Neural cell (in vitro differentiated cells): ENCODE measurements at regions not wholly inside any gene's neighbourhood (a gene's known extent, or its start where the extent isn't known, plus 50 kb on each side); places are given as distances from the start of the nearest gene placed in this dataset.
A peak's percentile ranks its signal among the peaks of the same experiment; 100 is the strongest.

Source experiments
- H2AFZ ChIP-seq: fragments of 200-600, 300-800 bp; sonication (generic), shearing (Covaris generic); 2 replicates; pipeline ENCODE4 v1.6.0; 2014; ENCODE audit warnings: low read depth, mild to moderate bottlenecking, antibody characterized with exemption, low read length, moderate library complexity
- H3F3A ChIP-seq: fragments of 200-600 bp; shearing (Covaris generic); 2 replicates; pipeline ENCODE4 v1.6.1; 2016; ENCODE audit warnings: mild to moderate bottlenecking, moderate library complexity, mixed read lengths, antibody characterized with exemption, low read length; ENCODE audit not compliant: insufficient read depth, poor library complexity, severe bottlenecking
- H3K27ac ChIP-seq: fragments of 200-600, 300-800 bp; sonication (generic), shearing (Covaris generic); 2 replicates; pipeline ENCODE4 v1.5.1; 2014; ENCODE audit warnings: mild to moderate bottlenecking, low read length, moderate library complexity
- H3K27me3 ChIP-seq: fragments of 300-800, 200-600 bp; sonication (generic), shearing (Covaris generic); 2 replicates; pipeline ENCODE4 v1.6.0; 2014; ENCODE audit warnings: mild to moderate bottlenecking, low read depth, low read length, moderate library complexity; ENCODE audit not compliant: insufficient read depth
- H3K36me3 ChIP-seq: fragments of 300-800, 200-600 bp; sonication (generic), shearing (Covaris generic); 2 replicates; pipeline ENCODE4 v1.5.1; 2014; ENCODE audit warnings: mild to moderate bottlenecking, antibody characterized with exemption, low read length, moderate library complexity; ENCODE audit not compliant: insufficient read depth
- H3K4me2 ChIP-seq: fragments of 300-800, 200-600 bp; sonication (generic), shearing (Covaris generic); 2 replicates; pipeline ENCODE4 v1.6.0; 2014; ENCODE audit warnings: mild to moderate bottlenecking, low read length
- H3K4me3 ChIP-seq: fragments of 300-800, 200-600 bp; sonication (generic), shearing (Covaris generic); 2 replicates; pipeline ENCODE4 v1.5.1; 2014; ENCODE audit warnings: mild to moderate bottlenecking, low read length, moderate library complexity
- H3K79me2 ChIP-seq: fragments of 200-600 bp; shearing (Covaris generic); replicated peaks from 2 replicates; pipeline ENCODE4 v1.6.0; 2014; ENCODE audit warnings: mild to moderate bottlenecking, low read length, moderate library complexity; ENCODE audit not compliant: insufficient read depth
- H3K9ac ChIP-seq: fragments of 300-800, 200-600 bp; sonication (generic), shearing (Covaris generic); 2 replicates; pipeline ENCODE4 v1.6.1; 2016; ENCODE audit warnings: mild to moderate bottlenecking, low read length, mixed read lengths
- H3K9me2 ChIP-seq: fragments of 200-600 bp; shearing (Covaris generic); 2 replicates; pipeline ENCODE4 v1.6.1; 2016; ENCODE audit warnings: mild to moderate bottlenecking, low read length, mixed read lengths; ENCODE audit not compliant: insufficient read depth
- H3K9me3 ChIP-seq: fragments of 200-600, 300-800 bp; sonication (generic), shearing (Covaris generic); 2 replicates; pipeline ENCODE4 v1.6.1; 2016; ENCODE audit warnings: mild to moderate bottlenecking, mixed run types, low read length, moderate library complexity, mixed read lengths
- H4K20me1 ChIP-seq: fragments of 200-600 bp; shearing (Covaris generic); 2 replicates; pipeline ENCODE4 v1.6.1; 2016; ENCODE audit warnings: mild to moderate bottlenecking, mixed run types; ENCODE audit not compliant: insufficient read depth
- EP300 ChIP-seq: fragments of 450-650 bp; conservative IDR thresholded peaks from 2 replicates; pipeline ENCODE4 v1.6.1; 2014; ENCODE audit warnings: antibody characterized with exemption, mild to moderate bottlenecking, moderate library complexity; ENCODE audit not compliant: poor library complexity, severe bottlenecking
- EZH2 ChIP-seq: fragments of 200-600, 300-800 bp; shearing (Covaris generic), sonication (generic); IDR thresholded peaks from 2 replicates; pipeline ENCODE4 v1.6.1; 2014; ENCODE audit warnings: antibody characterized with exemption, low read length, borderline replicate concordance, mild to moderate bottlenecking; ENCODE audit not compliant: insufficient read depth, poor library complexity, severe bottlenecking
- MXI1 ChIP-seq: fragments of 450-650 bp; conservative IDR thresholded peaks from 2 replicates; pipeline ENCODE4 v1.6.1; 2014; ENCODE audit warnings: antibody characterized with exemption, mild to moderate bottlenecking; ENCODE audit not compliant: poor library complexity, severe bottlenecking
- POLR2AphosphoS5 ChIP-seq: IDR thresholded peaks from 2 replicates; pipeline ENCODE4 v1.6.1; 2012
- RAD21 ChIP-seq: fragments of 450-650 bp; conservative IDR thresholded peaks from 2 replicates; pipeline ENCODE4 v1.6.1; 2014; ENCODE audit warnings: antibody characterized with exemption, mild to moderate bottlenecking, moderate library complexity
- SMC3 ChIP-seq: fragments of 450-650 bp; conservative IDR thresholded peaks from 2 replicates; pipeline ENCODE4 v1.6.1; 2014; ENCODE audit warnings: antibody characterized with exemption, mild to moderate bottlenecking, moderate library complexity; ENCODE audit not compliant: poor library complexity
- TAF1 ChIP-seq: IDR thresholded peaks from 2 replicates; pipeline ENCODE4 v1.6.1; 2012; ENCODE audit warnings: low read depth
- TF ChIP-seq, protein P1 (sequence below): IDR thresholded peaks from 2 replicates; pipeline ENCODE4 v1.6.1; 2012; ENCODE audit warnings: borderline replicate concordance
- TF ChIP-seq, protein P2 (sequence below): fragments of 450-650 bp; IDR thresholded peaks from 2 replicates; pipeline ENCODE4 v1.5.1; 2014; ENCODE audit warnings: antibody characterized with exemption, mild to moderate bottlenecking, moderate library complexity; ENCODE audit not compliant: poor library complexity, severe bottlenecking

DNA sequence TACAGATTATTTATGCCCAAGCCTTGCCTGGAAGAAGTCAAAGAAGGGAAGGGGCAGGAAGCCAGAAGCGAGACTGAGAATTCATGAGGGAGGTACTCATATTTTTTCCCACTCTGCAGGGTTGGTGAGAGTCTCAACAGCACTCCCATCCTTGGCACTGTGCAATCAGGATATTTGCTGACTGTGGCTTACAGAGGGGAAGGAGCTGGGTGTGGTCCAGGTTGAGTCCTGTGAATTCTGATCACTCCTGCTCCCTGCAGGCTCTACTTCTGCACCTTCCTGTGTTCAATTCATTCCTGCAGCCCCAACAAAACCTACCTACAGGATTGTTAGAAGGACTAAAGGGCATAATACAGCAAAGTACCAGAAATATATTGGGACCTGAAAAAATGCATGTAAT, 530.5 kb downstream of the INSC start:
- Histone ChIP-seq H3F3A (no peaks in the 10 kb centered on the region), H2AFZ (no peak overlapping the region), H3K27me3 (no peaks in the 10 kb centered on the region), H3K9me3 (no peaks in the 10 kb centered on the region), H4K20me1 (no peaks in the 10 kb centered on the region), H3K36me3 (no peaks in the 10 kb centered on the region), H3K9me2 (no peaks in the 10 kb centered on the region), H3K4me3 (no peak overlapping the region), H3K27ac (no peak overlapping the region), H3K79me2 (no peaks in the 10 kb centered on the region), H3K9ac (no peak overlapping the region), H3K4me2 (no peak overlapping the region)
- TF ChIP-seq RAD21, result no peak

GRCh38 chr11:15649371-15650104, 534.8 kb downstream of the INSC start:
- Histone ChIP-seq H3K27me3 (no peaks in the 10 kb centered on the region), H3K9me2 (no peaks in the 10 kb centered on the region), H3K9me3 (no peaks in the 10 kb centered on the region), H3K36me3 (no peaks in the 10 kb centered on the region), H3K9ac (no peak overlapping the region), H2AFZ (no peak overlapping the region), H3K27ac (no peak overlapping the region), H3F3A (no peaks in the 10 kb centered on the region), H3K79me2 (no peaks in the 10 kb centered on the region), H3K4me3 (peak overlapping the region; percentile 62), H4K20me1 (no peaks in the 10 kb centered on the region), H3K4me2 (no peak overlapping the region)
- TF ChIP-seq EZH2 (no peak), RAD21 (no peak), EP300 (no peak), POLR2AphosphoS5 (no peak), MXI1 (no peak), SMC3 (no peak), TAF1 (no peak)
- TF ChIP-seq, protein P1, sequence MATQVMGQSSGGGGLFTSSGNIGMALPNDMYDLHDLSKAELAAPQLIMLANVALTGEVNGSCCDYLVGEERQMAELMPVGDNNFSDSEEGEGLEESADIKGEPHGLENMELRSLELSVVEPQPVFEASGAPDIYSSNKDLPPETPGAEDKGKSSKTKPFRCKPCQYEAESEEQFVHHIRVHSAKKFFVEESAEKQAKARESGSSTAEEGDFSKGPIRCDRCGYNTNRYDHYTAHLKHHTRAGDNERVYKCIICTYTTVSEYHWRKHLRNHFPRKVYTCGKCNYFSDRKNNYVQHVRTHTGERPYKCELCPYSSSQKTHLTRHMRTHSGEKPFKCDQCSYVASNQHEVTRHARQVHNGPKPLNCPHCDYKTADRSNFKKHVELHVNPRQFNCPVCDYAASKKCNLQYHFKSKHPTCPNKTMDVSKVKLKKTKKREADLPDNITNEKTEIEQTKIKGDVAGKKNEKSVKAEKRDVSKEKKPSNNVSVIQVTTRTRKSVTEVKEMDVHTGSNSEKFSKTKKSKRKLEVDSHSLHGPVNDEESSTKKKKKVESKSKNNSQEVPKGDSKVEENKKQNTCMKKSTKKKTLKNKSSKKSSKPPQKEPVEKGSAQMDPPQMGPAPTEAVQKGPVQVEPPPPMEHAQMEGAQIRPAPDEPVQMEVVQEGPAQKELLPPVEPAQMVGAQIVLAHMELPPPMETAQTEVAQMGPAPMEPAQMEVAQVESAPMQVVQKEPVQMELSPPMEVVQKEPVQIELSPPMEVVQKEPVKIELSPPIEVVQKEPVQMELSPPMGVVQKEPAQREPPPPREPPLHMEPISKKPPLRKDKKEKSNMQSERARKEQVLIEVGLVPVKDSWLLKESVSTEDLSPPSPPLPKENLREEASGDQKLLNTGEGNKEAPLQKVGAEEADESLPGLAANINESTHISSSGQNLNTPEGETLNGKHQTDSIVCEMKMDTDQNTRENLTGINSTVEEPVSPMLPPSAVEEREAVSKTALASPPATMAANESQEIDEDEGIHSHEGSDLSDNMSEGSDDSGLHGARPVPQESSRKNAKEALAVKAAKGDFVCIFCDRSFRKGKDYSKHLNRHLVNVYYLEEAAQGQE, result no peak
- TF ChIP-seq, protein P2, sequence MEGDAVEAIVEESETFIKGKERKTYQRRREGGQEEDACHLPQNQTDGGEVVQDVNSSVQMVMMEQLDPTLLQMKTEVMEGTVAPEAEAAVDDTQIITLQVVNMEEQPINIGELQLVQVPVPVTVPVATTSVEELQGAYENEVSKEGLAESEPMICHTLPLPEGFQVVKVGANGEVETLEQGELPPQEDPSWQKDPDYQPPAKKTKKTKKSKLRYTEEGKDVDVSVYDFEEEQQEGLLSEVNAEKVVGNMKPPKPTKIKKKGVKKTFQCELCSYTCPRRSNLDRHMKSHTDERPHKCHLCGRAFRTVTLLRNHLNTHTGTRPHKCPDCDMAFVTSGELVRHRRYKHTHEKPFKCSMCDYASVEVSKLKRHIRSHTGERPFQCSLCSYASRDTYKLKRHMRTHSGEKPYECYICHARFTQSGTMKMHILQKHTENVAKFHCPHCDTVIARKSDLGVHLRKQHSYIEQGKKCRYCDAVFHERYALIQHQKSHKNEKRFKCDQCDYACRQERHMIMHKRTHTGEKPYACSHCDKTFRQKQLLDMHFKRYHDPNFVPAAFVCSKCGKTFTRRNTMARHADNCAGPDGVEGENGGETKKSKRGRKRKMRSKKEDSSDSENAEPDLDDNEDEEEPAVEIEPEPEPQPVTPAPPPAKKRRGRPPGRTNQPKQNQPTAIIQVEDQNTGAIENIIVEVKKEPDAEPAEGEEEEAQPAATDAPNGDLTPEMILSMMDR, result no peak
